K562 (cell line): ENCODE measurements at regions not wholly inside any gene's neighbourhood (a gene's known extent, or its start where the extent isn't known, plus 50 kb on each side); places are given as distances from the start of the nearest gene placed in this dataset.

Experiments used
- BRD4 ChIP-seq: fragments of 200-600 bp; sonication (generic); IDR thresholded peaks from 2 replicates; pipeline ENCODE4 v1.6.1; 2017; ENCODE audit warnings: inconsistent platforms
- CEBPB ChIP-seq: fragments of 450-650 bp; IDR thresholded peaks from 2 replicates; pipeline ENCODE4 v1.6.1; 2016; ENCODE audit warnings: missing genetic modification characterization, missing compliant biosample characterization
- CHD2 ChIP-seq: IDR thresholded peaks from 2 replicates; pipeline ENCODE4 v1.6.1; 2011; ENCODE audit warnings: low read depth, low read length
- EZH2 ChIP-seq: IDR thresholded peaks from 2 replicates; pipeline ENCODE4 v1.6.1; 2012; ENCODE audit warnings: low read depth, mild to moderate bottlenecking, inconsistent platforms, low read length, borderline replicate concordance
- POLR2AphosphoS5 ChIP-seq: IDR thresholded peaks from 2 replicates; pipeline ENCODE4 v1.6.1; 2011; ENCODE audit warnings: mild to moderate bottlenecking, low read depth, low read length, moderate library complexity; ENCODE audit not compliant: control insufficient read depth, insufficient read depth
- RCOR1 ChIP-seq, 2 experiments: IDR thresholded peaks; 2 replicates each; pipeline ENCODE4 v1.6.1; 2012; ENCODE audit warnings: low read depth in 2 of 2, low read length in 2 of 2, borderline replicate concordance in 1 of 2, improper control_type of control experiment in 1 of 2
- SP1 ChIP-seq: sonication (generic); formaldehyde crosslinking; IDR thresholded peaks from 2 replicates; pipeline ENCODE4 v1.8.1; 2022; ENCODE audit warnings: mild to moderate bottlenecking, missing genetic modification reagents
- SREBF2 ChIP-seq: sonication (generic); formaldehyde crosslinking; IDR thresholded peaks from 2 replicates; pipeline ENCODE4 v1.4.0; 2020; ENCODE audit warnings: mild to moderate bottlenecking, missing genetic modification reagents
- SRSF1 ChIP-seq: fragments of 200-400 bp; formaldehyde crosslinking; IDR thresholded peaks from 2 replicates; pipeline ENCODE4 v1.6.1; 2017; ENCODE audit warnings: mild to moderate bottlenecking, low read depth, low read length, moderate library complexity
- TF ChIP-seq, protein P1 (sequence below), 3 experiments: IDR thresholded peaks in 2 of 3; conservative IDR thresholded peaks in 1 of 3; 2 replicates each; pipeline ENCODE4 v1.5.1; 2011 to 2012; ENCODE audit warnings: low read length in 3 of 3, mild to moderate bottlenecking in 3 of 3, control low read depth in 2 of 3, improper control_type of control experiment in 1 of 3, inconsistent platforms in 1 of 3, low read depth in 1 of 3, mixed read lengths in 1 of 3, moderate library complexity in 1 of 3; ENCODE audit not compliant: insufficient read depth in 2 of 3
- TF ChIP-seq, protein P2 (sequence below): fragments of 450-650 bp; formaldehyde crosslinking; IDR thresholded peaks from 2 replicates; pipeline ENCODE4 v1.4.0; 2022; ENCODE audit warnings: mild to moderate bottlenecking, moderate library complexity
- TF ChIP-seq, protein P3 (sequence below), 2 experiments: fragments of 150-350 bp in 1 of 2; IDR thresholded peaks; 2 replicates each; pipeline ENCODE4 v1.6.1; 2012 to 2016; ENCODE audit warnings: low read depth in 2 of 2, low read length in 2 of 2, mild to moderate bottlenecking in 1 of 2, moderate library complexity in 1 of 2
- TF ChIP-seq, protein P4 (sequence below), 2 experiments: fragments of 450-650 bp; formaldehyde crosslinking in 1 of 2; IDR thresholded peaks; 2 replicates each; pipeline versions ENCODE4 v1.4.0 to v1.6.1; 2014 to 2020; ENCODE audit warnings: mild to moderate bottlenecking in 2 of 2, borderline replicate concordance in 1 of 2, low read depth in 1 of 2

DNA sequence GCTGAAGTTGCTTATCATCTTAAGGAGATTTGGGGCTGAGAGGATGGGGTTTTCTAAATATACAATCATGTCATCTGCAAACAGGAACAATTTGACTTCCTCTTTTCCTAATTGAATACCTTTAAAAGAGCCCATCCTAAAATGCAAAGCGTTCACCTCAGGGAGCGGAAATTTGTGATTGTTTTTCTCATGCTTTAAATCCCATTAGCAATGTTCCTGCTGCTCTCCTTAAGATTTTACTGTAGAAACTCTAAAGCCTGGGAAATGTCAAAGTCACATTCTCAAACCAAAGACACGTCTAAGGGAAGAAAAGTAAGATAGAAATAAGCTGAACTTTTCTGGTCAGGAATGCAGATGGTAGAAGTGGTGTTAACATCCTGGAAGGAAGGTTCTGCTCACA, 285.8 kb upstream of the MAP2 start:
- TF ChIP-seq BRD4 (no peak), CHD2 (no peak), CEBPB (tag) (no peak), RCOR1 (IDR thresholded peaks at IDR 0.05; ENCODE audit: borderline replicate concordance in 1 of 2, low read depth in 2 of 2, low read length in 2 of 2) (no peak), SREBF2 (no peak), POLR2AphosphoS5 (no peak), SRSF1 (no peak), EZH2 (no peak), SP1 (CRISPR knock-in tag) (no peak)
- TF ChIP-seq, protein P1, sequence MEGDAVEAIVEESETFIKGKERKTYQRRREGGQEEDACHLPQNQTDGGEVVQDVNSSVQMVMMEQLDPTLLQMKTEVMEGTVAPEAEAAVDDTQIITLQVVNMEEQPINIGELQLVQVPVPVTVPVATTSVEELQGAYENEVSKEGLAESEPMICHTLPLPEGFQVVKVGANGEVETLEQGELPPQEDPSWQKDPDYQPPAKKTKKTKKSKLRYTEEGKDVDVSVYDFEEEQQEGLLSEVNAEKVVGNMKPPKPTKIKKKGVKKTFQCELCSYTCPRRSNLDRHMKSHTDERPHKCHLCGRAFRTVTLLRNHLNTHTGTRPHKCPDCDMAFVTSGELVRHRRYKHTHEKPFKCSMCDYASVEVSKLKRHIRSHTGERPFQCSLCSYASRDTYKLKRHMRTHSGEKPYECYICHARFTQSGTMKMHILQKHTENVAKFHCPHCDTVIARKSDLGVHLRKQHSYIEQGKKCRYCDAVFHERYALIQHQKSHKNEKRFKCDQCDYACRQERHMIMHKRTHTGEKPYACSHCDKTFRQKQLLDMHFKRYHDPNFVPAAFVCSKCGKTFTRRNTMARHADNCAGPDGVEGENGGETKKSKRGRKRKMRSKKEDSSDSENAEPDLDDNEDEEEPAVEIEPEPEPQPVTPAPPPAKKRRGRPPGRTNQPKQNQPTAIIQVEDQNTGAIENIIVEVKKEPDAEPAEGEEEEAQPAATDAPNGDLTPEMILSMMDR (IDR thresholded peaks at IDR 0.05 in 2 of 3, conservative IDR thresholded peaks at IDR 0.05 in 1 of 3; ENCODE audit: insufficient read depth in 2 of 3, low read depth in 1 of 3, low read length in 3 of 3): no peak
- TF ChIP-seq, protein P2, sequence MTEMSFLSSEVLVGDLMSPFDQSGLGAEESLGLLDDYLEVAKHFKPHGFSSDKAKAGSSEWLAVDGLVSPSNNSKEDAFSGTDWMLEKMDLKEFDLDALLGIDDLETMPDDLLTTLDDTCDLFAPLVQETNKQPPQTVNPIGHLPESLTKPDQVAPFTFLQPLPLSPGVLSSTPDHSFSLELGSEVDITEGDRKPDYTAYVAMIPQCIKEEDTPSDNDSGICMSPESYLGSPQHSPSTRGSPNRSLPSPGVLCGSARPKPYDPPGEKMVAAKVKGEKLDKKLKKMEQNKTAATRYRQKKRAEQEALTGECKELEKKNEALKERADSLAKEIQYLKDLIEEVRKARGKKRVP (CRISPR knock-in tag): no peak
- TF ChIP-seq, protein P3, sequence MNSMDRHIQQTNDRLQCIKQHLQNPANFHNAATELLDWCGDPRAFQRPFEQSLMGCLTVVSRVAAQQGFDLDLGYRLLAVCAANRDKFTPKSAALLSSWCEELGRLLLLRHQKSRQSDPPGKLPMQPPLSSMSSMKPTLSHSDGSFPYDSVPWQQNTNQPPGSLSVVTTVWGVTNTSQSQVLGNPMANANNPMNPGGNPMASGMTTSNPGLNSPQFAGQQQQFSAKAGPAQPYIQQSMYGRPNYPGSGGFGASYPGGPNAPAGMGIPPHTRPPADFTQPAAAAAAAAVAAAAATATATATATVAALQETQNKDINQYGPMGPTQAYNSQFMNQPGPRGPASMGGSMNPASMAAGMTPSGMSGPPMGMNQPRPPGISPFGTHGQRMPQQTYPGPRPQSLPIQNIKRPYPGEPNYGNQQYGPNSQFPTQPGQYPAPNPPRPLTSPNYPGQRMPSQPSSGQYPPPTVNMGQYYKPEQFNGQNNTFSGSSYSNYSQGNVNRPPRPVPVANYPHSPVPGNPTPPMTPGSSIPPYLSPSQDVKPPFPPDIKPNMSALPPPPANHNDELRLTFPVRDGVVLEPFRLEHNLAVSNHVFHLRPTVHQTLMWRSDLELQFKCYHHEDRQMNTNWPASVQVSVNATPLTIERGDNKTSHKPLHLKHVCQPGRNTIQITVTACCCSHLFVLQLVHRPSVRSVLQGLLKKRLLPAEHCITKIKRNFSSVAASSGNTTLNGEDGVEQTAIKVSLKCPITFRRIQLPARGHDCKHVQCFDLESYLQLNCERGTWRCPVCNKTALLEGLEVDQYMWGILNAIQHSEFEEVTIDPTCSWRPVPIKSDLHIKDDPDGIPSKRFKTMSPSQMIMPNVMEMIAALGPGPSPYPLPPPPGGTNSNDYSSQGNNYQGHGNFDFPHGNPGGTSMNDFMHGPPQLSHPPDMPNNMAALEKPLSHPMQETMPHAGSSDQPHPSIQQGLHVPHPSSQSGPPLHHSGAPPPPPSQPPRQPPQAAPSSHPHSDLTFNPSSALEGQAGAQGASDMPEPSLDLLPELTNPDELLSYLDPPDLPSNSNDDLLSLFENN (IDR thresholded peaks at IDR 0.05; ENCODE audit: low read depth in 2 of 2, low read length in 2 of 2): no peak
- TF ChIP-seq, protein P4, sequence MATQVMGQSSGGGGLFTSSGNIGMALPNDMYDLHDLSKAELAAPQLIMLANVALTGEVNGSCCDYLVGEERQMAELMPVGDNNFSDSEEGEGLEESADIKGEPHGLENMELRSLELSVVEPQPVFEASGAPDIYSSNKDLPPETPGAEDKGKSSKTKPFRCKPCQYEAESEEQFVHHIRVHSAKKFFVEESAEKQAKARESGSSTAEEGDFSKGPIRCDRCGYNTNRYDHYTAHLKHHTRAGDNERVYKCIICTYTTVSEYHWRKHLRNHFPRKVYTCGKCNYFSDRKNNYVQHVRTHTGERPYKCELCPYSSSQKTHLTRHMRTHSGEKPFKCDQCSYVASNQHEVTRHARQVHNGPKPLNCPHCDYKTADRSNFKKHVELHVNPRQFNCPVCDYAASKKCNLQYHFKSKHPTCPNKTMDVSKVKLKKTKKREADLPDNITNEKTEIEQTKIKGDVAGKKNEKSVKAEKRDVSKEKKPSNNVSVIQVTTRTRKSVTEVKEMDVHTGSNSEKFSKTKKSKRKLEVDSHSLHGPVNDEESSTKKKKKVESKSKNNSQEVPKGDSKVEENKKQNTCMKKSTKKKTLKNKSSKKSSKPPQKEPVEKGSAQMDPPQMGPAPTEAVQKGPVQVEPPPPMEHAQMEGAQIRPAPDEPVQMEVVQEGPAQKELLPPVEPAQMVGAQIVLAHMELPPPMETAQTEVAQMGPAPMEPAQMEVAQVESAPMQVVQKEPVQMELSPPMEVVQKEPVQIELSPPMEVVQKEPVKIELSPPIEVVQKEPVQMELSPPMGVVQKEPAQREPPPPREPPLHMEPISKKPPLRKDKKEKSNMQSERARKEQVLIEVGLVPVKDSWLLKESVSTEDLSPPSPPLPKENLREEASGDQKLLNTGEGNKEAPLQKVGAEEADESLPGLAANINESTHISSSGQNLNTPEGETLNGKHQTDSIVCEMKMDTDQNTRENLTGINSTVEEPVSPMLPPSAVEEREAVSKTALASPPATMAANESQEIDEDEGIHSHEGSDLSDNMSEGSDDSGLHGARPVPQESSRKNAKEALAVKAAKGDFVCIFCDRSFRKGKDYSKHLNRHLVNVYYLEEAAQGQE (IDR thresholded peaks at IDR 0.05; ENCODE audit: borderline replicate concordance): no peak
- TF ChIP-seq, protein P4 (CRISPR knock-in tag; IDR thresholded peaks at IDR 0.05; ENCODE audit: low read depth): no peak
